Calu3 (cell line): ENCODE measurements at regions not wholly inside any gene's neighbourhood (a gene's known extent, or its start where the extent isn't known, plus 50 kb on each side); places are given as distances from the start of the nearest gene placed in this dataset.

Source experiments
- BruUV-seq: library from RNA; stranded (reverse); fragments of 400-500 nt; replicated peaks from 2 replicates; lab custom pipeline; 2021; lab: Mats Ljungman, UMichigan
- CTCF ChIA-PET: fragments of 300-600 bp; sonication (Branson Sonifier 250); formaldehyde crosslinking; loops from one replicate; lab custom pipeline; 2022; ENCODE audit warnings: antibody characterized with exemption; lab: Charles Lee
- DNase-seq: peaks from one replicate; pipeline ENCODE4 v3.0.0; 2022
- H3K27ac Mint-ChIP-seq: one replicate; pipeline ENCODE4 v1.8.0; 2022; ENCODE audit warnings: mixed read lengths; ENCODE audit not compliant: unreplicated experiment
- H3K27me3 Mint-ChIP-seq: one replicate; pipeline ENCODE4 v1.8.0; 2022; ENCODE audit warnings: mixed read lengths; ENCODE audit not compliant: unreplicated experiment
- H3K36me3 Mint-ChIP-seq: one replicate; pipeline ENCODE4 v1.8.0; 2022; ENCODE audit warnings: mild to moderate bottlenecking, moderate library complexity, mixed read lengths; ENCODE audit not compliant: insufficient read depth, unreplicated experiment
- H3K4me1 Mint-ChIP-seq: one replicate; pipeline ENCODE4 v1.8.0; 2022; ENCODE audit warnings: mild to moderate bottlenecking, low read depth, mixed read lengths; ENCODE audit not compliant: unreplicated experiment
- H3K4me3 Mint-ChIP-seq: one replicate; pipeline ENCODE4 v1.8.0; 2022; ENCODE audit warnings: mild to moderate bottlenecking, low read depth, moderate library complexity, mixed read lengths; ENCODE audit not compliant: unreplicated experiment
- H3K9me3 Mint-ChIP-seq: one replicate; pipeline ENCODE4 v1.8.0; 2022; ENCODE audit warnings: low read depth, mixed read lengths; ENCODE audit not compliant: unreplicated experiment
- CTCF ChIP-seq: fragments of 200-600 bp; IDR thresholded peaks from one replicate; pipeline ENCODE4 v1.8.0; 2022; ENCODE audit warnings: antibody characterized with exemption; ENCODE audit not compliant: unreplicated experiment
- intact Hi-C: fragments of 100-400 bp; cut with micrococcal nuclease; formaldehyde crosslinking; loops from one replicate; pipeline ENCODE4 v1.10.0; 2022; ENCODE audit not compliant: unreplicated experiment

GRCh38 chr2:181176540-181176939 is 196.1 kb downstream of the UBE2E3 start:
- no peaks in the 10 kb centered on the region for H3K27me3 Mint-ChIP-seq
- H3K4me1 Mint-ChIP-seq, result no peaks in the 10 kb centered on the region
- BruUV-seq, result no TSS peak
- intact Hi-C loops, result no loop called here
- H3K36me3 Mint-ChIP-seq, result no peaks in the 10 kb centered on the region
- no peak overlapping the region for H3K4me3 Mint-ChIP-seq
- TF ChIP-seq CTCF, result no peak
- H3K9me3 Mint-ChIP-seq, result no peaks in the 10 kb centered on the region
- H3K27ac Mint-ChIP-seq, result no peak overlapping the region
- CTCF ChIA-PET, result no interaction called here
- no peak for DNase-seq

GRCh38 chr2:181177376-181177775 is 197.0 kb downstream of the UBE2E3 start:
- Mint-ChIP-seq H3K4me1 (no peaks in the 10 kb centered on the region), H3K27me3 (no peaks in the 10 kb centered on the region), H3K9me3 (no peaks in the 10 kb centered on the region), H3K36me3 (no peaks in the 10 kb centered on the region), H3K4me3 (no peak overlapping the region), H3K27ac (no peak overlapping the region)
- BruUV-seq, result no TSS peak
- no peak for TF ChIP-seq CTCF
- no peak for DNase-seq
- intact Hi-C loops, result no loop called here
- CTCF ChIA-PET, result no interaction called here

DNA sequence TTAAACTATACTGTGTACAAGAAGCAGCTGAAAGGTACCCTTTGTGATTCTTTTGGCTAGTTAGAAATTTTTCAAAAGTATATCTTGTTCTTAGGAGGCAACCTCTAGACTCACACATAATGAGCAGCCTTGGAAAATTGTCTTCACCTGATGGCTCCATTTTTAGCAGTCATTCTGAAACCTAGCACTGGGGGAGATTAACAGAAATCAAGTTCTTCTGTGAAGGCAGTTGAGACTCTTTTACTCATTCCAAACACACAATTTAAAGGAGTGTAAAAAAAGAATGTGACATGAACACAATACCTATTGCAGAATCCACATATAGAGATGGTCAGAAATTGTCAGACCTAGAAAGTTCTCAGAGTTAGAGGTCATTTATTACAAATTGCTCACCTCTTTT is 197.7 kb downstream of the UBE2E3 start:
- H3K9me3 Mint-ChIP-seq, result no peaks in the 10 kb centered on the region
- no peak for DNase-seq
- TF ChIP-seq CTCF, result no peak
- CTCF ChIA-PET, result no interaction called here
- no peaks in the 10 kb centered on the region for H3K36me3 Mint-ChIP-seq
- intact Hi-C loops, result no loop called here
- no peaks in the 10 kb centered on the region for H3K4me1 Mint-ChIP-seq
- no TSS peak for BruUV-seq
- no peak overlapping the region for H3K4me3 Mint-ChIP-seq
- H3K27ac Mint-ChIP-seq, result no peak overlapping the region
- H3K27me3 Mint-ChIP-seq, result no peaks in the 10 kb centered on the region

GRCh38 chr2:181178823-181179412 is 198.5 kb downstream of the UBE2E3 start:
- H3K9me3 Mint-ChIP-seq, result no peaks in the 10 kb centered on the region
- no peak overlapping the region for H3K27ac Mint-ChIP-seq
- no peak overlapping the region for H3K4me3 Mint-ChIP-seq
- no peaks in the 10 kb centered on the region for H3K4me1 Mint-ChIP-seq
- DNase-seq, result peak; percentile 24
- intact Hi-C loops, result no loop called here
- no TSS peak for BruUV-seq
- no peaks in the 10 kb centered on the region for H3K27me3 Mint-ChIP-seq
- no peaks in the 10 kb centered on the region for H3K36me3 Mint-ChIP-seq
- CTCF ChIA-PET, result interaction anchor here (0.7 kb wide), 1 partner anchor 128 kb away, joined by 4 read pairs; no protein-coding TSS in a partner anchor
- TF ChIP-seq CTCF, result peak; percentile 52
